IMR-90 (cell line): ENCODE measurements at regions not wholly inside any gene's neighbourhood (a gene's known extent, or its start where the extent isn't known, plus 50 kb on each side); places are given as distances from the start of the nearest gene placed in this dataset.
"Not testable (repeated sequence)": the region's sequence is repeated elsewhere in the genome, so short reads cannot be mapped to it uniquely, and the experiment has no call there.

ENCODE experiments used
- ATAC-seq: fragments of 200-7000 bp; cut with Tn5 transposase; 2 replicates; pipeline ENCODE4 v1.9.1; 2020; ENCODE audit warnings: low read depth, mild to moderate bottlenecking, moderate library complexity
- BruUV-seq: library from RNA; stranded (reverse); fragments of 400-500 nt; replicated peaks from 2 replicates; lab custom pipeline; 2021; lab: Mats Ljungman, UMichigan
- CTCF ChIA-PET: fragments of 300-600 bp; formaldehyde crosslinking; extraction: SDS; loops from one replicate; lab custom pipeline; 2021; ENCODE audit warnings: antibody characterized with exemption; lab: Yijun Ruan, JAX
- POLR2A ChIA-PET: fragments of 300-600 bp; sonication (Branson Sonifier 250); formaldehyde crosslinking; loops from one replicate; lab custom pipeline; 2022; ENCODE audit warnings: antibody characterized with exemption; ENCODE audit not compliant: unreplicated experiment; lab: Charles Lee
- DNase-seq: peaks from one replicate; pipeline ENCODE4 v3.0.0; 2013
- H2AFZ ChIP-seq: replicated peaks from 2 replicates; pipeline ENCODE3; 2013; ENCODE audit warnings: low read length, mild to moderate bottlenecking; ENCODE audit not compliant: poor library complexity
- H2AK5ac ChIP-seq: 2 replicates; pipeline ENCODE4 v1.6.1; 2013; ENCODE audit warnings: low read depth, low read length, inconsistent platforms
- H2AK9ac ChIP-seq: replicated peaks from 2 replicates; pipeline ENCODE3; 2013; ENCODE audit warnings: mild to moderate bottlenecking, low read depth, low read length, moderate library complexity; ENCODE audit not compliant: poor library complexity
- H2BK120ac ChIP-seq: 2 replicates; pipeline ENCODE4 v1.6.1; 2013; ENCODE audit warnings: low read depth, low read length, inconsistent platforms
- H2BK15ac ChIP-seq: 3 replicates; pipeline ENCODE4 v1.6.1; 2013; ENCODE audit warnings: low read depth, low read length, inconsistent platforms
- H2BK20ac ChIP-seq: 2 replicates; pipeline ENCODE4 v1.6.1; 2013; ENCODE audit warnings: low read depth, mild to moderate bottlenecking, inconsistent platforms, low read length, moderate library complexity
- H2BK5ac ChIP-seq: 2 replicates; pipeline ENCODE4 v1.6.1; 2013; ENCODE audit warnings: mild to moderate bottlenecking, low read depth, low read length, inconsistent platforms; ENCODE audit not compliant: poor library complexity, severe bottlenecking
- H3K14ac ChIP-seq: replicated peaks from 2 replicates; pipeline ENCODE4 v1.6.1; 2013; ENCODE audit warnings: low read depth, low read length, inconsistent platforms
- H3K18ac ChIP-seq: 2 replicates; pipeline ENCODE4 v1.6.1; 2013; ENCODE audit warnings: low read depth, low read length, control low read depth
- H3K23ac ChIP-seq: 2 replicates; pipeline ENCODE4 v1.6.1; 2013; ENCODE audit warnings: low read depth, low read length, inconsistent platforms
- H3K27ac ChIP-seq: 2 replicates; pipeline ENCODE4 v1.5.1; 2013; ENCODE audit warnings: mild to moderate bottlenecking, control low read depth, low read length; ENCODE audit not compliant: insufficient read depth
- H3K27me3 ChIP-seq: 2 replicates; pipeline ENCODE4 v1.6.1; 2013; ENCODE audit warnings: low read length; ENCODE audit not compliant: control insufficient read depth, insufficient read depth
- H3K36me3 ChIP-seq: 2 replicates; pipeline ENCODE4 v1.6.1; 2013; ENCODE audit warnings: low read length, mixed read lengths; ENCODE audit not compliant: control insufficient read depth, insufficient read depth
- H3K4ac ChIP-seq: 2 replicates; pipeline ENCODE4 v1.6.1; 2013; ENCODE audit warnings: low read depth, low read length, inconsistent platforms
- H3K4me1 ChIP-seq: 2 replicates; pipeline ENCODE4 v1.6.1; 2013; ENCODE audit warnings: low read length, mixed read lengths; ENCODE audit not compliant: control insufficient read depth, insufficient read depth
- H3K4me2 ChIP-seq: 2 replicates; pipeline ENCODE4 v1.6.1; 2013; ENCODE audit warnings: low read depth, mild to moderate bottlenecking, control low read depth, low read length, moderate library complexity
- H3K4me3 ChIP-seq: 2 replicates; pipeline ENCODE4 v1.5.1; 2013; ENCODE audit warnings: low read depth, mild to moderate bottlenecking, control low read depth, low read length, moderate library complexity; ENCODE audit not compliant: insufficient read depth
- H3K56ac ChIP-seq: 2 replicates; pipeline ENCODE4 v1.6.1; 2013; ENCODE audit warnings: low read length, inconsistent platforms; ENCODE audit not compliant: insufficient read depth; ENCODE audit errors: extremely low read depth
- H3K79me1 ChIP-seq, 2 experiments: 2 replicates each; pipeline ENCODE4 v1.6.1; 2013; ENCODE audit warnings: low read length in 2 of 2, inconsistent platforms in 1 of 2, low read depth in 1 of 2
- H3K9ac ChIP-seq: 2 replicates; pipeline ENCODE4 v1.6.1; 2013; ENCODE audit warnings: low read depth, low read length, control low read depth
- H3K9me1 ChIP-seq: 2 replicates; pipeline ENCODE4 v1.6.1; 2013; ENCODE audit warnings: low read length, inconsistent platforms; ENCODE audit not compliant: insufficient read depth
- H3K9me3 ChIP-seq: 2 replicates; pipeline ENCODE4 v1.6.1; 2013; ENCODE audit warnings: low read length; ENCODE audit not compliant: control insufficient read depth, insufficient read depth
- H4K20me1 ChIP-seq: 2 replicates; pipeline ENCODE4 v1.6.1; 2013; ENCODE audit warnings: low read length, inconsistent platforms; ENCODE audit not compliant: insufficient read depth
- H4K5ac ChIP-seq: 2 replicates; pipeline ENCODE4 v1.6.1; 2013; ENCODE audit warnings: mild to moderate bottlenecking, low read depth, low read length, control low read depth
- H4K8ac ChIP-seq, 2 experiments: 2 replicates each; pipeline ENCODE4 v1.6.1; 2013; ENCODE audit warnings: low read depth in 2 of 2, low read length in 2 of 2, control low read depth in 1 of 2, inconsistent platforms in 1 of 2
- H4K91ac ChIP-seq: 2 replicates; pipeline ENCODE4 v1.6.1; 2013; ENCODE audit warnings: low read depth, low read length, inconsistent platforms; ENCODE audit not compliant: insufficient read depth
- CHD1 ChIP-seq: IDR thresholded peaks from 2 replicates; pipeline ENCODE4 v1.6.1; 2012; ENCODE audit warnings: low read depth, low read length, improper control_type of control experiment
- CTCF ChIP-seq: conservative IDR thresholded peaks from 2 replicates; pipeline ENCODE4 v1.5.1; 2012; ENCODE audit warnings: mild to moderate bottlenecking, low read depth, low read length, improper control_type of control experiment
- MAZ ChIP-seq: IDR thresholded peaks from 2 replicates; pipeline ENCODE4 v1.6.1; 2012; ENCODE audit warnings: low read depth, mild to moderate bottlenecking, low read length, improper control_type of control experiment, moderate library complexity, borderline replicate concordance
- POLR2A ChIP-seq: IDR thresholded peaks from 2 replicates; pipeline ENCODE4 v1.6.1; 2012; ENCODE audit warnings: mild to moderate bottlenecking, low read depth, low read length
- SMC3 ChIP-seq: fragments of 150-350 bp; IDR thresholded peaks from 2 replicates; pipeline ENCODE4 v1.6.1; 2016; ENCODE audit warnings: low read depth, mild to moderate bottlenecking, antibody characterized with exemption, low read length, moderate library complexity
- WGBS, 2 experiments: methylation state at CpG; one replicate each; pipeline versions ENCODE4 v1.1.5 to v1.1.7; 2013; ENCODE audit warnings: missing lambda C conversion rate in 2 of 2; ENCODE audit not compliant: insufficient read length in 1 of 2; ENCODE audit errors: extremely low coverage in 2 of 2; 5-methylcytosine and 5-hydroxymethylcytosine counted together
- dilution Hi-C: fragments of 300-500 bp; cut with HindIII; formaldehyde crosslinking; loops from one replicate; pipeline ENCODE4 v1.14.3; 2018; ENCODE audit warnings: low sequenced_read_pairs; ENCODE audit not compliant: unreplicated experiment
- in situ Hi-C: fragments of 300-500 bp; cut with MboI; formaldehyde crosslinking; loops from 3 replicates; pipeline ENCODE4 v1.14.3; 2019; ENCODE audit warnings: low sequenced_read_pairs, inconsistent platforms, mixed read lengths
- intact Hi-C: fragments of 100-400 bp; cut with micrococcal nuclease; formaldehyde crosslinking; loops from 2 replicates; pipeline ENCODE4 v1.10.0; 2022

- Histone ChIP-seq H2BK5ac (no peak overlapping the region), H2AFZ (no peak overlapping the region), H3K23ac (no peak overlapping the region), H2BK120ac (no peak overlapping the region), H2AK5ac (no peak overlapping the region), H3K9ac (no peak overlapping the region), H4K20me1 (no peaks in the 10 kb centered on the region), H3K9me3 (no peaks in the 10 kb centered on the region), H2BK20ac (no peak overlapping the region), H2BK15ac (no peak overlapping the region), H4K8ac (0 out of 4 replicates have a peak overlapping the region, but pooled peaks of 1 of the 2 experiments have one; percentile 25), H3K36me3 (no peaks in the 10 kb centered on the region), H3K18ac (no peak overlapping the region), H3K56ac (no peak overlapping the region), H3K4ac (no peak overlapping the region), H3K27me3 (no peaks in the 10 kb centered on the region), H3K27ac (no peak overlapping the region), H3K4me2 (no peak overlapping the region), H3K79me1 (no peaks in the 10 kb centered on the region; a peak in 1 of 4 replicates), H3K4me1 (peaks cover 13% of the 10 kb centered on the region; the same call in 1 of the 2 replicates), H2AK9ac (no peak overlapping the region), H3K9me1 (peaks cover 10% of the 10 kb centered on the region), H3K14ac (no peak overlapping the region), H4K91ac (no peak overlapping the region), H3K4me3 (no peak overlapping the region), H4K5ac (peak overlapping the region; percentile 16; the same call in 1 of the 2 replicates)
- ATAC-seq: no peak
- TF ChIP-seq MAZ: no peak
- TF ChIP-seq SMC3: no peak
- TF ChIP-seq CTCF: no peak
- TF ChIP-seq CHD1: no peak
- TF ChIP-seq POLR2A: no peak
- no peak for DNase-seq
- ChIA-PET CTCF (interaction anchor here (1.3 kb wide), 1 partner anchor 15 kb away, joined by 4 read pairs; no protein-coding TSS in a partner anchor), POLR2A (no interaction called here)
- dilution Hi-C loops (no loop called here), intact Hi-C loops (no loop called here), in situ Hi-C loops (no loop called here)
- WGBS, 2 experiments: no CpG with 5 or more reads among the region's 4 CpGs
- BruUV-seq: no TSS peak
Observed at GRCh38 chr21:33966324-33966949, 50.8 kb upstream of the ATP5PO start.

- H2AK9ac ChIP-seq, DNase-seq, POLR2A ChIA-PET, H4K8ac ChIP-seq, H3K9me1 ChIP-seq, H3K4me3 ChIP-seq, H2BK120ac ChIP-seq, H3K4me2 ChIP-seq, H2BK20ac ChIP-seq, H2BK15ac ChIP-seq, H3K27ac ChIP-seq, H3K14ac ChIP-seq, intact Hi-C loops, H4K20me1 ChIP-seq, H2BK5ac ChIP-seq, H3K27me3 ChIP-seq, H3K18ac ChIP-seq, H4K91ac ChIP-seq, H2AFZ ChIP-seq, in situ Hi-C loops, H3K9me3 ChIP-seq, ATAC-seq, BruUV-seq, H3K36me3 ChIP-seq, H3K9ac ChIP-seq, H4K5ac ChIP-seq, H3K79me1 ChIP-seq, H2AK5ac ChIP-seq, H3K4ac ChIP-seq, H3K56ac ChIP-seq, dilution Hi-C loops, H3K23ac ChIP-seq: not testable (repeated sequence)
- WGBS, 2 experiments: 97% methylated on average over 6 of the region's 9 CpGs; no CpG with 5 or more reads in 1 of the 2 experiments
- peaks cover 13% of the 10 kb centered on the region; the same call in 1 of the 2 replicates for H3K4me1 ChIP-seq
- CTCF ChIA-PET: interaction anchor here (1.3 kb wide), 1 partner anchor 14 kb away, joined by 4 read pairs; no protein-coding TSS in a partner anchor
Observed at GRCh38 chr21:33965662-33966061, 50.1 kb upstream of the ATP5PO start.
